GM23338 (cell line): ENCODE measurements at regions not wholly inside any gene's neighbourhood (a gene's known extent, or its start where the extent isn't known, plus 50 kb on each side); places are given as distances from the start of the nearest gene placed in this dataset.

Experiments used
- CREB1 ChIP-seq: fragments of 250-450 bp; sonication (Bioruptor Pico); IDR thresholded peaks from 2 replicates; pipeline ENCODE4 v1.5.0; 2020; ENCODE audit warnings: low read depth, mild to moderate bottlenecking, moderate library complexity
- EZH2 ChIP-seq: fragments of 200-600 bp; sonication (generic); IDR thresholded peaks from one replicate; pipeline ENCODE4 v1.8.0; 2017; ENCODE audit warnings: antibody characterized with exemption, mild to moderate bottlenecking, low read depth; ENCODE audit not compliant: unreplicated experiment
- POLR2AphosphoS5 ChIP-seq: IDR thresholded peaks from 2 replicates; pipeline ENCODE4 v1.6.1; 2016; ENCODE audit warnings: antibody characterized with exemption, low read depth
- REST ChIP-seq: IDR thresholded peaks from one replicate; pipeline ENCODE4 v1.6.1; 2018; ENCODE audit warnings: antibody characterized with exemption; ENCODE audit not compliant: unreplicated experiment
- TF ChIP-seq, protein P1 (sequence below), 2 experiments: fragments of 200-600 bp in 1 of 2; sonication (generic) in 1 of 2; conservative IDR thresholded peaks; 2 replicates each; pipeline versions ENCODE4 v1.5.1 to v1.6.1; 2016 to 2017; ENCODE audit warnings: antibody characterized with exemption in 2 of 2, low read depth in 2 of 2, mild to moderate bottlenecking in 2 of 2, moderate library complexity in 1 of 2

- TF ChIP-seq EZH2 (no peak), REST (no peak), CREB1 (CRISPR knock-in tag) (no peak), POLR2AphosphoS5 (no peak)
- TF ChIP-seq, protein P1, sequence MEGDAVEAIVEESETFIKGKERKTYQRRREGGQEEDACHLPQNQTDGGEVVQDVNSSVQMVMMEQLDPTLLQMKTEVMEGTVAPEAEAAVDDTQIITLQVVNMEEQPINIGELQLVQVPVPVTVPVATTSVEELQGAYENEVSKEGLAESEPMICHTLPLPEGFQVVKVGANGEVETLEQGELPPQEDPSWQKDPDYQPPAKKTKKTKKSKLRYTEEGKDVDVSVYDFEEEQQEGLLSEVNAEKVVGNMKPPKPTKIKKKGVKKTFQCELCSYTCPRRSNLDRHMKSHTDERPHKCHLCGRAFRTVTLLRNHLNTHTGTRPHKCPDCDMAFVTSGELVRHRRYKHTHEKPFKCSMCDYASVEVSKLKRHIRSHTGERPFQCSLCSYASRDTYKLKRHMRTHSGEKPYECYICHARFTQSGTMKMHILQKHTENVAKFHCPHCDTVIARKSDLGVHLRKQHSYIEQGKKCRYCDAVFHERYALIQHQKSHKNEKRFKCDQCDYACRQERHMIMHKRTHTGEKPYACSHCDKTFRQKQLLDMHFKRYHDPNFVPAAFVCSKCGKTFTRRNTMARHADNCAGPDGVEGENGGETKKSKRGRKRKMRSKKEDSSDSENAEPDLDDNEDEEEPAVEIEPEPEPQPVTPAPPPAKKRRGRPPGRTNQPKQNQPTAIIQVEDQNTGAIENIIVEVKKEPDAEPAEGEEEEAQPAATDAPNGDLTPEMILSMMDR (conservative IDR thresholded peaks at IDR 0.05; ENCODE audit: low read depth in 2 of 2): no peak
These were observed 513.9 kb downstream of the OMA1 start for GRCh38 chr1:58032611-58033073.
